Mesendoderm (in vitro differentiated cells): ENCODE measurements at regions not wholly inside any gene's neighbourhood (a gene's known extent, or its start where the extent isn't known, plus 50 kb on each side); places are given as distances from the start of the nearest gene placed in this dataset.

ENCODE experiments used
- DNase-seq: peaks from one replicate; pipeline ENCODE4 v3.0.0; 2013
- H2AK5ac ChIP-seq: 2 replicates; pipeline ENCODE4 v1.6.1; 2013; ENCODE audit warnings: low read length, inconsistent platforms
- H2BK120ac ChIP-seq: 2 replicates; pipeline ENCODE4 v1.6.1; 2013; ENCODE audit warnings: low read depth, mild to moderate bottlenecking, low read length, moderate library complexity, mixed read lengths
- H2BK15ac ChIP-seq: replicated peaks from 2 replicates; pipeline ENCODE4 v1.6.1; 2013; ENCODE audit warnings: low read depth, mild to moderate bottlenecking, moderate library complexity
- H2BK5ac ChIP-seq: 2 replicates; pipeline ENCODE4 v1.6.1; 2013; ENCODE audit warnings: low read length, inconsistent platforms
- H3K18ac ChIP-seq: 2 replicates; pipeline ENCODE4 v1.6.1; 2013; ENCODE audit warnings: mild to moderate bottlenecking, low read length, mixed read lengths
- H3K23ac ChIP-seq: one replicate; pipeline ENCODE4 v1.6.1; 2013; ENCODE audit warnings: low read length
- H3K27ac ChIP-seq: 2 replicates; pipeline ENCODE4 v1.5.1; 2013; ENCODE audit warnings: low read depth, mild to moderate bottlenecking, inconsistent platforms, low read length, moderate library complexity
- H3K27me3 ChIP-seq: 2 replicates; pipeline ENCODE4 v1.6.1; 2013; ENCODE audit warnings: low read length, control low read depth, mild to moderate bottlenecking, inconsistent platforms; ENCODE audit not compliant: insufficient read depth, poor library complexity
- H3K36me3 ChIP-seq: 2 replicates; pipeline ENCODE4 v1.6.1; 2013; ENCODE audit warnings: low read length, inconsistent platforms; ENCODE audit not compliant: control insufficient read depth, insufficient read depth
- H3K4ac ChIP-seq: one replicate; pipeline ENCODE4 v1.6.1; 2013; ENCODE audit warnings: low read depth, mild to moderate bottlenecking, low read length, moderate library complexity
- H3K4me1 ChIP-seq: 2 replicates; pipeline ENCODE4 v1.6.1; 2013; ENCODE audit warnings: low read depth, low read length, inconsistent platforms; ENCODE audit not compliant: control insufficient read depth
- H3K4me2 ChIP-seq: 2 replicates; pipeline ENCODE4 v1.6.1; 2013; ENCODE audit warnings: low read length
- H3K4me3 ChIP-seq: 2 replicates; pipeline ENCODE4 v1.5.1; 2013; ENCODE audit warnings: mild to moderate bottlenecking, low read length
- H3K56ac ChIP-seq: one replicate; pipeline ENCODE4 v1.6.1; 2013; ENCODE audit warnings: low read length
- H3K79me1 ChIP-seq: 2 replicates; pipeline ENCODE4 v1.6.1; 2013; ENCODE audit warnings: low read length, inconsistent platforms
- H3K79me2 ChIP-seq: 2 replicates; pipeline ENCODE4 v1.6.1; 2013; ENCODE audit warnings: mild to moderate bottlenecking, low read length; ENCODE audit not compliant: control insufficient read depth, insufficient read depth
- H3K9ac ChIP-seq: 2 replicates; pipeline ENCODE4 v1.6.1; 2013; ENCODE audit warnings: low read length, inconsistent platforms
- H4K5ac ChIP-seq: one replicate; pipeline ENCODE4 v1.6.1; 2013; ENCODE audit warnings: low read length
- H4K8ac ChIP-seq: one replicate; pipeline ENCODE4 v1.6.1; 2013; ENCODE audit warnings: low read depth, mild to moderate bottlenecking, control low read depth, low read length, moderate library complexity
- whole genome bisulfite sequencing: extraction: QIAGEN DNeasy Blood & Tissue Kit; methylation state at CpG from one replicate; pipeline ENCODE4 v1.1.7; 2013; ENCODE audit warnings: low lambda C conversion rate, missing lambda C conversion rate; ENCODE audit not compliant: insufficient coverage; ENCODE audit errors: extremely low coverage; 5-methylcytosine and 5-hydroxymethylcytosine counted together

GRCh38 chr3:25155652-25156471, 272.2 kb upstream of the RARB start:
- H3K79me1 ChIP-seq: no peaks in the 10 kb centered on the region
- H3K27ac ChIP-seq: peak overlapping the region; percentile 3
- no peak overlapping the region for H2BK15ac ChIP-seq
- H3K79me2 ChIP-seq: no peaks in the 10 kb centered on the region
- DNase-seq: peak; percentile 93
- no peak overlapping the region for H3K56ac ChIP-seq
- no peak overlapping the region for H4K8ac ChIP-seq
- H3K18ac ChIP-seq: peak overlapping the region; percentile 80
- H4K5ac ChIP-seq: no peak overlapping the region
- H3K4ac ChIP-seq: no peak overlapping the region
- no peak overlapping the region for H2BK120ac ChIP-seq
- H3K36me3 ChIP-seq: no peaks in the 10 kb centered on the region
- no peaks in the 10 kb centered on the region for H3K27me3 ChIP-seq
- no CpG with 5 or more reads among the region's 4 CpGs for WGBS
- H3K9ac ChIP-seq: no peak overlapping the region
- no peak overlapping the region for H3K4me2 ChIP-seq
- no peak overlapping the region for H3K4me3 ChIP-seq
- no peak overlapping the region for H2BK5ac ChIP-seq
- no peak overlapping the region for H2AK5ac ChIP-seq
- H3K4me1 ChIP-seq: peaks cover 2% of the 10 kb centered on the region
- H3K23ac ChIP-seq: no peak overlapping the region

GRCh38 chr3:25156626-25157025, 271.4 kb upstream of the RARB start:
- Histone ChIP-seq H3K4me3 (no peak overlapping the region), H4K8ac (no peak overlapping the region), H2BK5ac (no peak overlapping the region), H3K4me1 (peaks cover 2% of the 10 kb centered on the region), H2AK5ac (no peak overlapping the region), H3K56ac (peak overlapping the region; percentile 44), H3K79me1 (no peaks in the 10 kb centered on the region), H2BK120ac (no peak overlapping the region), H3K27me3 (no peaks in the 10 kb centered on the region), H3K36me3 (no peaks in the 10 kb centered on the region), H3K18ac (peak overlapping the region; percentile 60), H4K5ac (no peak overlapping the region), H3K27ac (peak overlapping the region; percentile 61), H2BK15ac (no peak overlapping the region), H3K4ac (no peak overlapping the region), H3K4me2 (no peak overlapping the region), H3K79me2 (no peaks in the 10 kb centered on the region), H3K9ac (no peak overlapping the region), H3K23ac (no peak overlapping the region)
- no CpG with 5 or more reads among the region's 5 CpGs for WGBS
- peak; percentile 78 for DNase-seq

- no peak overlapping the region for H2BK15ac ChIP-seq
- H3K79me1 ChIP-seq: no peaks in the 10 kb centered on the region
- no peak overlapping the region for H3K23ac ChIP-seq
- H3K79me2 ChIP-seq: no peaks in the 10 kb centered on the region
- H4K8ac ChIP-seq: no peak overlapping the region
- H3K4ac ChIP-seq: no peak overlapping the region
- no peak overlapping the region for H4K5ac ChIP-seq
- no peaks in the 10 kb centered on the region for H3K27me3 ChIP-seq
- H3K36me3 ChIP-seq: no peaks in the 10 kb centered on the region
- H3K4me2 ChIP-seq: no peak overlapping the region
- no peak overlapping the region for H3K27ac ChIP-seq
- no peak overlapping the region for H2BK5ac ChIP-seq
- WGBS: no CpG with 5 or more reads among the region's 3 CpGs
- no peak overlapping the region for H3K56ac ChIP-seq
- H2BK120ac ChIP-seq: no peak overlapping the region
- no peak overlapping the region for H3K18ac ChIP-seq
- no peak for DNase-seq
- no peak overlapping the region for H3K4me3 ChIP-seq
- no peak overlapping the region for H2AK5ac ChIP-seq
- H3K4me1 ChIP-seq: no peaks in the 10 kb centered on the region
- H3K9ac ChIP-seq: no peak overlapping the region
Observed at GRCh38 chr3:25165306-25165705, 262.8 kb upstream of the RARB start.

DNA sequence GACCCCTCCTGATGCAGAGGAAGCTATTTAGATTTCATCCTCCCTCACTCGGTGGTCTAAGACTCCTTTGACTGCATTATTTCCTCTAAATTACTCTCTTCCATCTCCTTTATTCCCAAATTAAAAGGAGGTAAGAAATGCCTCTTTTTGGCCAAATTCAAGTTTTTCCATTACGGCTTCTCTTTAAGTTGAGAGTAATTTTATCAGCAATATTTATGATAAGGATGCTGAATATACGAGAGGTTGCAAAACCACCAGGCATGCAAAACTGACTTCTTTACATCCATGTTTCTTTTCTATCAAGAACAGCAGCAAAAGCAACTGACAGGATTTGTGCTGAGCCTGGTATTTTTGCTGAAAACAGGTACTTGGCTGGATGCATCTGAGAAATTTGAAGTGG, 262.0 kb upstream of the RARB start:
- H3K79me2 ChIP-seq: no peaks in the 10 kb centered on the region
- no peak overlapping the region for H3K4me2 ChIP-seq
- no peaks in the 10 kb centered on the region for H3K79me1 ChIP-seq
- no peak overlapping the region for H3K23ac ChIP-seq
- no peak for DNase-seq
- no peaks in the 10 kb centered on the region for H3K4me1 ChIP-seq
- H3K36me3 ChIP-seq: no peaks in the 10 kb centered on the region
- H2BK5ac ChIP-seq: no peak overlapping the region
- H3K9ac ChIP-seq: no peak overlapping the region
- no peaks in the 10 kb centered on the region for H3K27me3 ChIP-seq
- H3K27ac ChIP-seq: no peak overlapping the region
- no peak overlapping the region for H3K18ac ChIP-seq
- no peak overlapping the region for H3K4me3 ChIP-seq
- WGBS: no CpG with 5 or more reads among the region's 3 CpGs
- H2BK120ac ChIP-seq: no peak overlapping the region
- H2AK5ac ChIP-seq: no peak overlapping the region
- H3K4ac ChIP-seq: no peak overlapping the region
- no peak overlapping the region for H4K8ac ChIP-seq
- no peak overlapping the region for H2BK15ac ChIP-seq
- no peak overlapping the region for H3K56ac ChIP-seq
- no peak overlapping the region for H4K5ac ChIP-seq

GRCh38 chr3:25169151-25169550, 258.9 kb upstream of the RARB start:
- no peaks in the 10 kb centered on the region for H3K36me3 ChIP-seq
- no peak overlapping the region for H3K9ac ChIP-seq
- no peaks in the 10 kb centered on the region for H3K27me3 ChIP-seq
- no peaks in the 10 kb centered on the region for H3K79me2 ChIP-seq
- H4K5ac ChIP-seq: no peak overlapping the region
- no peak overlapping the region for H2BK15ac ChIP-seq
- no peak overlapping the region for H3K56ac ChIP-seq
- no peak overlapping the region for H3K23ac ChIP-seq
- H3K4me3 ChIP-seq: no peak overlapping the region
- no peak overlapping the region for H3K4me2 ChIP-seq
- no peaks in the 10 kb centered on the region for H3K4me1 ChIP-seq
- no peak overlapping the region for H2BK5ac ChIP-seq
- H3K18ac ChIP-seq: no peak overlapping the region
- DNase-seq: no peak
- H3K4ac ChIP-seq: no peak overlapping the region
- H2AK5ac ChIP-seq: no peak overlapping the region
- H3K27ac ChIP-seq: no peak overlapping the region
- no CpG with 5 or more reads among the region's 3 CpGs for WGBS
- no peaks in the 10 kb centered on the region for H3K79me1 ChIP-seq
- H2BK120ac ChIP-seq: no peak overlapping the region
- H4K8ac ChIP-seq: no peak overlapping the region

- Histone ChIP-seq H3K18ac (no peak overlapping the region), H2BK15ac (no peak overlapping the region)
- WGBS: no CpG with 5 or more reads among the region's 3 CpGs
Observed at GRCh38 chr3:25170021-25170420, 258.0 kb upstream of the RARB start.

More at GRCh38 chr3:25170021-25170420, 258.0 kb upstream of the RARB start:
- H4K8ac ChIP-seq: no peak overlapping the region
- H3K36me3 ChIP-seq: no peaks in the 10 kb centered on the region
- no peak overlapping the region for H3K4ac ChIP-seq
- no peak overlapping the region for H3K27ac ChIP-seq
- no peaks in the 10 kb centered on the region for H3K27me3 ChIP-seq
- DNase-seq: no peak
- H2AK5ac ChIP-seq: no peak overlapping the region
- no peak overlapping the region for H3K56ac ChIP-seq
- no peak overlapping the region for H3K23ac ChIP-seq
- no peak overlapping the region for H3K9ac ChIP-seq
- no peak overlapping the region for H4K5ac ChIP-seq
- no peak overlapping the region for H3K4me3 ChIP-seq
- H2BK120ac ChIP-seq: no peak overlapping the region
- H2BK5ac ChIP-seq: no peak overlapping the region
- no peaks in the 10 kb centered on the region for H3K79me2 ChIP-seq
- no peaks in the 10 kb centered on the region for H3K4me1 ChIP-seq
- H3K4me2 ChIP-seq: no peak overlapping the region
- H3K79me1 ChIP-seq: no peaks in the 10 kb centered on the region
